SW 1271 (cell line): ENCODE measurements at regions not wholly inside any gene's neighbourhood (a gene's known extent, or its start where the extent isn't known, plus 50 kb on each side); places are given as distances from the start of the nearest gene placed in this dataset.
A peak's percentile ranks its signal among the peaks of the same experiment; 100 is the strongest.
"Not testable (repeated sequence)": the region's sequence is repeated elsewhere in the genome, so short reads cannot be mapped to it uniquely, and the experiment has no call there.

Source experiments
- DNase-seq, 2 experiments: peaks; one replicate each; lab custom pipeline; 2025; lab: John Stamatoyannopoulos, UW

GRCh38 chr3:175956964-175957363 is 1097.8 kb downstream of the NAALADL2 start:
- no peak for DNase-seq

- no peak for DNase-seq
These were observed 1092.0 kb downstream of the NAALADL2 start for GRCh38 chr3:175951047-175951694.

- DNase-seq = no peak
These were observed 1088.9 kb downstream of the NAALADL2 start for GRCh38 chr3:175948041-175948440.

GRCh38 chr3:175941352-175941751 is 1082.2 kb downstream of the NAALADL2 start:
- peak in 1 of 2 experiments; percentile 6 for DNase-seq

GRCh38 chr3:175940881-175941280 is 1081.7 kb downstream of the NAALADL2 start:
- no peak for DNase-seq

GRCh38 chr3:175940243-175940642 is 1081.1 kb downstream of the NAALADL2 start:
- no peak for DNase-seq

GRCh38 chr3:175937367-175937766 is 1078.2 kb downstream of the NAALADL2 start:
- not testable (repeated sequence) for DNase-seq

- DNase-seq = no peak
These were observed 1073.5 kb downstream of the NAALADL2 start for GRCh38 chr3:175932586-175932985.

- DNase-seq = no peak
These were observed 1060.0 kb downstream of the NAALADL2 start for GRCh38 chr3:175919133-175919532.

GRCh38 chr3:175916191-175916934 is 1057.2 kb downstream of the NAALADL2 start:
- no peak for DNase-seq

GRCh38 chr3:175914785-175915184 is 1055.7 kb downstream of the NAALADL2 start:
- no peak for DNase-seq

GRCh38 chr3:175913286-175913685 is 1054.2 kb downstream of the NAALADL2 start:
- no peak for DNase-seq

- DNase-seq = no peak
These were observed 1052.8 kb downstream of the NAALADL2 start for GRCh38 chr3:175911937-175912336.

GRCh38 chr3:175902226-175902625 is 1043.1 kb downstream of the NAALADL2 start:
- no peak for DNase-seq

- DNase-seq = no peak
These were observed 1039.1 kb downstream of the NAALADL2 start for GRCh38 chr3:175898194-175898593.

- DNase-seq = no peak
These were observed 1037.5 kb downstream of the NAALADL2 start for GRCh38 chr3:175896655-175897054.

GRCh38 chr3:175895731-175896130 is 1036.6 kb downstream of the NAALADL2 start:
- no peak for DNase-seq

- no peak for DNase-seq
These were observed 1034.4 kb downstream of the NAALADL2 start for GRCh38 chr3:175893566-175893965.

GRCh38 chr3:175890066-175890465 is 1030.9 kb downstream of the NAALADL2 start:
- no peak for DNase-seq

GRCh38 chr3:175885231-175885766 is 1026.2 kb downstream of the NAALADL2 start:
- DNase-seq = no peak

- no peak for DNase-seq
These were observed 1020.3 kb downstream of the NAALADL2 start for GRCh38 chr3:175879417-175879816.

GRCh38 chr3:175869404-175869803 is 1010.3 kb downstream of the NAALADL2 start:
- DNase-seq = no peak

GRCh38 chr3:175868626-175869025 is 1009.5 kb downstream of the NAALADL2 start:
- DNase-seq = no peak
